HEK293 (cell line): ENCODE measurements at regions not wholly inside any gene's neighbourhood (a gene's known extent, or its start where the extent isn't known, plus 50 kb on each side); places are given as distances from the start of the nearest gene placed in this dataset.

Experiments used
- CTCF ChIA-PET: fragments of 350-600 bp; formaldehyde crosslinking; extraction: SDS; loops from one replicate; lab custom pipeline; 2021; ENCODE audit warnings: antibody characterized with exemption; lab: Yijun Ruan, JAX
- POLR2A ChIA-PET: fragments of 300-600 bp; formaldehyde crosslinking; extraction: SDS; loops from one replicate; lab custom pipeline; 2020; ENCODE audit warnings: antibody characterized with exemption, inconsistent platforms; lab: Yijun Ruan, JAX
- H3K27ac ChIP-seq: fragments of 200-500 bp; sonication (Bioruptor generic); 2 replicates; pipeline ENCODE4 v1.5.1; 2014; ENCODE audit warnings: low read depth, low read length, control low read depth, inconsistent platforms; ENCODE audit errors: extremely low read depth
- H3K36me3 ChIP-seq, 2 experiments: fragments of 200-500 bp in 1 of 2; sonication (Bioruptor generic) in 1 of 2; 1 replicate in 1 of 2; 2 replicates in 1 of 2; pipeline ENCODE4 v1.5.1; 2014 to 2017; ENCODE audit warnings: inconsistent platforms in 2 of 2, low read length in 2 of 2; ENCODE audit not compliant: control insufficient read depth in 2 of 2, insufficient read depth in 1 of 2
- H3K4me1 ChIP-seq: fragments of 200-500 bp; sonication (Bioruptor generic); 2 replicates; pipeline ENCODE4 v1.5.1; 2014; ENCODE audit warnings: mild to moderate bottlenecking, low read length, inconsistent platforms; ENCODE audit not compliant: control insufficient read depth, insufficient read depth
- H3K4me3 ChIP-seq: 2 replicates; pipeline ENCODE4 v1.5.1; 2011; ENCODE audit warnings: low read depth, mild to moderate bottlenecking, control low read depth, low read length, moderate library complexity
- H3K9me3 ChIP-seq: fragments of 200-500 bp; sonication (Bioruptor generic); 2 replicates; pipeline ENCODE4 v1.5.1; 2014; ENCODE audit warnings: low read depth, low read length, inconsistent platforms; ENCODE audit not compliant: control insufficient read depth, insufficient read depth
- BCL11B ChIP-seq: fragments of 450-650 bp; formaldehyde crosslinking; IDR thresholded peaks from 2 replicates; pipeline ENCODE4 v1.5.1; 2016; ENCODE audit warnings: low read depth, missing biosample characterization, missing genetic modification characterization
- OVOL3 ChIP-seq: fragments of 450-650 bp; formaldehyde crosslinking; IDR thresholded peaks from 2 replicates; pipeline ENCODE4 v1.5.1; 2016; ENCODE audit warnings: missing biosample characterization, missing genetic modification characterization
- PATZ1 ChIP-seq: fragments of 450-650 bp; formaldehyde crosslinking; IDR thresholded peaks from 2 replicates; pipeline ENCODE4 v1.5.1; 2016; ENCODE audit warnings: missing biosample characterization, missing genetic modification characterization
- PBX3 ChIP-seq: sonication (generic); formaldehyde crosslinking; IDR thresholded peaks from 2 replicates; pipeline ENCODE4 v1.8.1; 2022; ENCODE audit warnings: mild to moderate bottlenecking, moderate library complexity, missing genetic modification reagents
- RBAK ChIP-seq: fragments of 450-650 bp; formaldehyde crosslinking; IDR thresholded peaks from 2 replicates; pipeline ENCODE4 v1.5.1; 2016; ENCODE audit warnings: missing biosample characterization, missing genetic modification characterization
- SCRT1 ChIP-seq: fragments of 450-650 bp; formaldehyde crosslinking; IDR thresholded peaks from 2 replicates; pipeline ENCODE4 v1.5.1; 2016; ENCODE audit warnings: missing biosample characterization, missing genetic modification characterization, borderline replicate concordance
- ZBTB21 ChIP-seq: fragments of 450-650 bp; formaldehyde crosslinking; IDR thresholded peaks from 2 replicates; pipeline ENCODE4 v1.5.1; 2017; ENCODE audit warnings: missing biosample characterization, missing genetic modification characterization
- ZFP41 ChIP-seq: fragments of 450-650 bp; formaldehyde crosslinking; IDR thresholded peaks from 2 replicates; pipeline ENCODE4 v1.5.1; 2016; ENCODE audit warnings: missing biosample characterization, missing genetic modification characterization, borderline replicate concordance
- ZNF114 ChIP-seq: fragments of 450-650 bp; formaldehyde crosslinking; IDR thresholded peaks from 2 replicates; pipeline ENCODE4 v1.5.0; 2017; ENCODE audit warnings: missing biosample characterization, missing genetic modification characterization
- ZNF132 ChIP-seq: fragments of 450-650 bp; formaldehyde crosslinking; IDR thresholded peaks from 2 replicates; pipeline ENCODE4 v1.5.1; 2017; ENCODE audit warnings: missing biosample characterization, missing genetic modification characterization, borderline replicate concordance
- ZNF138 ChIP-seq: fragments of 450-650 bp; formaldehyde crosslinking; IDR thresholded peaks from 2 replicates; pipeline ENCODE4 v1.5.1; 2016; ENCODE audit warnings: missing biosample characterization, missing genetic modification characterization, borderline replicate concordance
- ZNF157 ChIP-seq: fragments of 450-650 bp; formaldehyde crosslinking; IDR thresholded peaks from 2 replicates; pipeline ENCODE4 v1.5.1; 2016; ENCODE audit warnings: missing biosample characterization, missing genetic modification characterization
- ZNF221 ChIP-seq: fragments of 450-650 bp; formaldehyde crosslinking; IDR thresholded peaks from 2 replicates; pipeline ENCODE4 v1.5.1; 2017; ENCODE audit warnings: missing biosample characterization, missing genetic modification characterization, borderline replicate concordance
- ZNF366 ChIP-seq: fragments of 450-650 bp; formaldehyde crosslinking; conservative IDR thresholded peaks from 2 replicates; pipeline ENCODE4 v1.5.1; 2016; ENCODE audit warnings: missing biosample characterization, missing genetic modification characterization
- ZNF398 ChIP-seq: fragments of 450-650 bp; formaldehyde crosslinking; IDR thresholded peaks from 2 replicates; pipeline ENCODE4 v1.5.1; 2017; ENCODE audit warnings: missing biosample characterization, missing genetic modification characterization
- ZNF514 ChIP-seq: fragments of 450-650 bp; formaldehyde crosslinking; IDR thresholded peaks from 2 replicates; pipeline ENCODE4 v1.5.1; 2016; ENCODE audit warnings: missing biosample characterization, missing genetic modification characterization
- ZNF776 ChIP-seq: fragments of 450-650 bp; formaldehyde crosslinking; IDR thresholded peaks from 2 replicates; pipeline ENCODE4 v1.5.0; 2017; ENCODE audit warnings: missing biosample characterization, missing genetic modification characterization, borderline replicate concordance
- ZSCAN16 ChIP-seq: fragments of 450-650 bp; formaldehyde crosslinking; IDR thresholded peaks from 2 replicates; pipeline ENCODE4 v1.5.1; 2016; ENCODE audit warnings: missing biosample characterization, missing genetic modification characterization
- TF ChIP-seq, protein P1 (sequence below): fragments of 450-650 bp; formaldehyde crosslinking; IDR thresholded peaks from 2 replicates; pipeline ENCODE4 v1.5.1; 2016; ENCODE audit warnings: missing biosample characterization, missing genetic modification characterization

- H3K9me3 ChIP-seq: no peaks in the 10 kb centered on the region
- H3K36me3 ChIP-seq: no peaks in the 10 kb centered on the region
- ChIA-PET CTCF (interaction anchor here (0.6 to 1.2 kb wide), 3 partner anchors 41 to 86 kb away, joined by 3 to 9 read pairs (median 5); no protein-coding TSS in a partner anchor), POLR2A (no interaction called here)
- no peak overlapping the region for H3K27ac ChIP-seq
- H3K4me3 ChIP-seq: no peak overlapping the region
- TF ChIP-seq PBX3 (CRISPR knock-in tag) (no peak), ZNF366 (no peak), ZNF776 (tag by site-specific recombination) (no peak), ZNF514 (tag by site-specific recombination) (no peak), BCL11B (tag by site-specific recombination) (no peak), ZNF157 (no peak), ZSCAN16 (tag by site-specific recombination) (no peak), ZNF138 (tag by site-specific recombination) (no peak), ZNF132 (tag by site-specific recombination) (no peak), ZNF221 (tag by site-specific recombination) (no peak), ZFP41 (tag by site-specific recombination) (no peak), SCRT1 (tag by site-specific recombination) (no peak), ZNF114 (no peak), RBAK (tag by site-specific recombination) (no peak), ZBTB21 (tag by site-specific recombination) (no peak), ZNF398 (tag by site-specific recombination) (no peak), PATZ1 (no peak), OVOL3 (tag by site-specific recombination) (no peak)
- TF ChIP-seq, protein P1, sequence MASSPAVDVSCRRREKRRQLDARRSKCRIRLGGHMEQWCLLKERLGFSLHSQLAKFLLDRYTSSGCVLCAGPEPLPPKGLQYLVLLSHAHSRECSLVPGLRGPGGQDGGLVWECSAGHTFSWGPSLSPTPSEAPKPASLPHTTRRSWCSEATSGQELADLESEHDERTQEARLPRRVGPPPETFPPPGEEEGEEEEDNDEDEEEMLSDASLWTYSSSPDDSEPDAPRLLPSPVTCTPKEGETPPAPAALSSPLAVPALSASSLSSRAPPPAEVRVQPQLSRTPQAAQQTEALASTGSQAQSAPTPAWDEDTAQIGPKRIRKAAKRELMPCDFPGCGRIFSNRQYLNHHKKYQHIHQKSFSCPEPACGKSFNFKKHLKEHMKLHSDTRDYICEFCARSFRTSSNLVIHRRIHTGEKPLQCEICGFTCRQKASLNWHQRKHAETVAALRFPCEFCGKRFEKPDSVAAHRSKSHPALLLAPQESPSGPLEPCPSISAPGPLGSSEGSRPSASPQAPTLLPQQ: no peak
- H3K4me1 ChIP-seq: no peaks in the 10 kb centered on the region
Measured at GRCh38 chr3:120503727-120504616, 53.2 kb upstream of the FSTL1 start.
